ENCODE measurements at regions not wholly inside any gene's neighbourhood (a gene's known extent, or its start where the extent isn't known, plus 50 kb on each side); places are given as distances from the start of the nearest gene placed in this dataset.

GRCh38 chr17:34173241-34173640, 81.8 kb upstream of the CCL2 start:
- H3K36me3 ChIP-seq (ENCODE audit: insufficient read depth, low read length) = no peaks in the 10 kb centered on the region
- no peak overlapping the region for H3K27ac ChIP-seq (ENCODE audit: low read depth, low read length)
- H3K4me3 ChIP-seq (ENCODE audit: low read depth, low read length) = no peak overlapping the region
- peaks cover 3% of the 10 kb centered on the region; the same call in 1 of the 2 replicates for H3K27me3 ChIP-seq (ENCODE audit: insufficient read depth, low read length)
- H3K79me2 ChIP-seq (ENCODE audit: control insufficient read depth, insufficient read depth, low read length, unreplicated experiment) = no peaks in the 10 kb centered on the region
- H3K4me1 ChIP-seq (ENCODE audit: control insufficient read depth, insufficient read depth, low read length, unreplicated experiment) = peaks cover 9% of the 10 kb centered on the region
- no peak overlapping the region for H2AFZ ChIP-seq (ENCODE audit: low read length, unreplicated experiment)

- H3K27me3 ChIP-seq (ENCODE audit: insufficient read depth, low read length) = peaks cover 3% of the 10 kb centered on the region; the same call in 1 of the 2 replicates
- no peak overlapping the region for H2AFZ ChIP-seq (ENCODE audit: low read length, unreplicated experiment)
- H3K79me2 ChIP-seq (ENCODE audit: control insufficient read depth, insufficient read depth, low read length, unreplicated experiment) = no peaks in the 10 kb centered on the region
- no peaks in the 10 kb centered on the region for H3K36me3 ChIP-seq (ENCODE audit: insufficient read depth, low read length)
- H3K4me3 ChIP-seq (ENCODE audit: low read depth, low read length) = no peak overlapping the region
- peaks cover 11% of the 10 kb centered on the region for H3K4me1 ChIP-seq (ENCODE audit: control insufficient read depth, insufficient read depth, low read length, unreplicated experiment)
- H3K27ac ChIP-seq (ENCODE audit: low read depth, low read length) = no peak overlapping the region
Measured at GRCh38 chr17:34174496-34174895, 80.6 kb upstream of the CCL2 start.

- Histone ChIP-seq H3K36me3 (ENCODE audit: insufficient read depth, low read length) (no peaks in the 10 kb centered on the region), H3K4me1 (ENCODE audit: control insufficient read depth, insufficient read depth, low read length, unreplicated experiment) (peaks cover 11% of the 10 kb centered on the region), H3K4me3 (ENCODE audit: low read depth, low read length) (no peak overlapping the region), H3K27me3 (ENCODE audit: insufficient read depth, low read length) (peaks cover 13% of the 10 kb centered on the region), H2AFZ (ENCODE audit: low read length, unreplicated experiment) (no peak overlapping the region), H3K27ac (ENCODE audit: low read depth, low read length) (no peak overlapping the region), H3K79me2 (ENCODE audit: control insufficient read depth, insufficient read depth, low read length, unreplicated experiment) (no peaks in the 10 kb centered on the region)
Measured at GRCh38 chr17:34176440-34176839, 78.6 kb upstream of the CCL2 start.

GRCh38 chr17:34177642-34178041, 77.4 kb upstream of the CCL2 start:
- H3K4me3 ChIP-seq (ENCODE audit: low read depth, low read length) = 0 out of 2 replicates have a peak overlapping the region, but pooled peaks have one; percentile 2

GRCh38 chr17:34178092-34178491, 77.0 kb upstream of the CCL2 start:
- H3K27ac ChIP-seq (ENCODE audit: low read depth, low read length) = peak overlapping the region; percentile 67
- no peaks in the 10 kb centered on the region for H3K36me3 ChIP-seq (ENCODE audit: insufficient read depth, low read length)
- H3K27me3 ChIP-seq (ENCODE audit: insufficient read depth, low read length) = peaks cover 23% of the 10 kb centered on the region
- H3K4me1 ChIP-seq (ENCODE audit: control insufficient read depth, insufficient read depth, low read length, unreplicated experiment) = peaks cover 11% of the 10 kb centered on the region
- no peak overlapping the region for H2AFZ ChIP-seq (ENCODE audit: low read length, unreplicated experiment)
- 0 out of 2 replicates have a peak overlapping the region, but pooled peaks have one; percentile 2 for H3K4me3 ChIP-seq (ENCODE audit: low read depth, low read length)
- no peaks in the 10 kb centered on the region for H3K79me2 ChIP-seq (ENCODE audit: control insufficient read depth, insufficient read depth, low read length, unreplicated experiment)

More at GRCh38 chr17:34177642-34178041, 77.4 kb upstream of the CCL2 start:
- Histone ChIP-seq H3K27ac (ENCODE audit: low read depth, low read length) (peak overlapping the region; percentile 67), H3K27me3 (ENCODE audit: insufficient read depth, low read length) (peaks cover 23% of the 10 kb centered on the region), H2AFZ (ENCODE audit: low read length, unreplicated experiment) (peak overlapping the region; percentile 73), H3K4me1 (ENCODE audit: control insufficient read depth, insufficient read depth, low read length, unreplicated experiment) (peaks cover 11% of the 10 kb centered on the region), H3K36me3 (ENCODE audit: insufficient read depth, low read length) (no peaks in the 10 kb centered on the region), H3K79me2 (ENCODE audit: control insufficient read depth, insufficient read depth, low read length, unreplicated experiment) (no peaks in the 10 kb centered on the region)

GRCh38 chr17:34182036-34182803, 72.9 kb upstream of the CCL2 start:
- Histone ChIP-seq H3K4me1 (ENCODE audit: control insufficient read depth, insufficient read depth, low read length, unreplicated experiment) (peaks cover 11% of the 10 kb centered on the region), H2AFZ (ENCODE audit: low read length, unreplicated experiment) (no peak overlapping the region), H3K36me3 (ENCODE audit: insufficient read depth, low read length) (no peaks in the 10 kb centered on the region), H3K27me3 (ENCODE audit: insufficient read depth, low read length) (peaks cover 20% of the 10 kb centered on the region), H3K79me2 (ENCODE audit: control insufficient read depth, insufficient read depth, low read length, unreplicated experiment) (no peaks in the 10 kb centered on the region), H3K4me3 (ENCODE audit: low read depth, low read length) (no peak overlapping the region), H3K27ac (ENCODE audit: low read depth, low read length) (no peak overlapping the region)

- no peaks in the 10 kb centered on the region for H3K79me2 ChIP-seq (ENCODE audit: control insufficient read depth, insufficient read depth, low read length, unreplicated experiment)
- no peak overlapping the region for H2AFZ ChIP-seq (ENCODE audit: low read length, unreplicated experiment)
- no peaks in the 10 kb centered on the region for H3K4me1 ChIP-seq (ENCODE audit: control insufficient read depth, insufficient read depth, low read length, unreplicated experiment)
- no peaks in the 10 kb centered on the region for H3K36me3 ChIP-seq (ENCODE audit: insufficient read depth, low read length)
- no peak overlapping the region for H3K4me3 ChIP-seq (ENCODE audit: low read depth, low read length)
- H3K27ac ChIP-seq (ENCODE audit: low read depth, low read length) = no peak overlapping the region
- peaks cover 25% of the 10 kb centered on the region for H3K27me3 ChIP-seq (ENCODE audit: insufficient read depth, low read length)
Measured at GRCh38 chr17:34195987-34196386, 59.1 kb upstream of the CCL2 start.

- H2AFZ ChIP-seq (ENCODE audit: low read length, unreplicated experiment) = no peak overlapping the region
- no peaks in the 10 kb centered on the region for H3K79me2 ChIP-seq (ENCODE audit: control insufficient read depth, insufficient read depth, low read length, unreplicated experiment)
- H3K27ac ChIP-seq (ENCODE audit: low read depth, low read length) = no peak overlapping the region
- no peaks in the 10 kb centered on the region for H3K4me1 ChIP-seq (ENCODE audit: control insufficient read depth, insufficient read depth, low read length, unreplicated experiment)
- no peaks in the 10 kb centered on the region for H3K36me3 ChIP-seq (ENCODE audit: insufficient read depth, low read length)
- no peak overlapping the region for H3K4me3 ChIP-seq (ENCODE audit: low read depth, low read length)
- H3K27me3 ChIP-seq (ENCODE audit: insufficient read depth, low read length) = peaks cover 25% of the 10 kb centered on the region
Measured at GRCh38 chr17:34198519-34198918, 56.6 kb upstream of the CCL2 start.

- H3K36me3 ChIP-seq (ENCODE audit: insufficient read depth, low read length) = no peaks in the 10 kb centered on the region
- peaks cover 25% of the 10 kb centered on the region for H3K27me3 ChIP-seq (ENCODE audit: insufficient read depth, low read length)
- no peak overlapping the region for H3K4me3 ChIP-seq (ENCODE audit: low read depth, low read length)
- no peak overlapping the region for H3K27ac ChIP-seq (ENCODE audit: low read depth, low read length)
- H2AFZ ChIP-seq (ENCODE audit: low read length, unreplicated experiment) = no peak overlapping the region
- no peaks in the 10 kb centered on the region for H3K4me1 ChIP-seq (ENCODE audit: control insufficient read depth, insufficient read depth, low read length, unreplicated experiment)
- H3K79me2 ChIP-seq (ENCODE audit: control insufficient read depth, insufficient read depth, low read length, unreplicated experiment) = no peaks in the 10 kb centered on the region
Measured at GRCh38 chr17:34199454-34199853, 55.6 kb upstream of the CCL2 start.

GRCh38 chr17:34199932-34200534, 55.1 kb upstream of the CCL2 start:
- H2AFZ ChIP-seq (ENCODE audit: low read length, unreplicated experiment) = no peak overlapping the region
- H3K4me1 ChIP-seq (ENCODE audit: control insufficient read depth, insufficient read depth, low read length, unreplicated experiment) = no peaks in the 10 kb centered on the region
- H3K36me3 ChIP-seq (ENCODE audit: insufficient read depth, low read length) = no peaks in the 10 kb centered on the region
- peaks cover 25% of the 10 kb centered on the region for H3K27me3 ChIP-seq (ENCODE audit: insufficient read depth, low read length)
- H3K4me3 ChIP-seq (ENCODE audit: low read depth, low read length) = no peak overlapping the region
- no peak overlapping the region for H3K27ac ChIP-seq (ENCODE audit: low read depth, low read length)
- H3K79me2 ChIP-seq (ENCODE audit: control insufficient read depth, insufficient read depth, low read length, unreplicated experiment) = no peaks in the 10 kb centered on the region

- Histone ChIP-seq H3K27ac (ENCODE audit: low read depth, low read length) (no peak overlapping the region), H2AFZ (ENCODE audit: low read length, unreplicated experiment) (no peak overlapping the region), H3K4me3 (ENCODE audit: low read depth, low read length) (no peak overlapping the region), H3K27me3 (ENCODE audit: insufficient read depth, low read length) (peaks cover 17% of the 10 kb centered on the region), H3K36me3 (ENCODE audit: insufficient read depth, low read length) (no peaks in the 10 kb centered on the region), H3K4me1 (ENCODE audit: control insufficient read depth, insufficient read depth, low read length, unreplicated experiment) (no peaks in the 10 kb centered on the region), H3K79me2 (ENCODE audit: control insufficient read depth, insufficient read depth, low read length, unreplicated experiment) (no peaks in the 10 kb centered on the region)
Measured at GRCh38 chr17:34201225-34201624, 53.9 kb upstream of the CCL2 start.
